ENCODE measurements at regions not wholly inside any gene's neighbourhood (a gene's known extent, or its start where the extent isn't known, plus 50 kb on each side); places are given as distances from the start of the nearest gene placed in this dataset.

- TF ChIP-seq POLR2A (IDR thresholded peaks at IDR 0.05), result no peak
- no peak for TF ChIP-seq CTCF (IDR thresholded peaks at IDR 0.05)
Observed at GRCh38 chr6:43867246-43867645, 97.2 kb downstream of the VEGFA start.
